ENCODE measurements at regions not wholly inside any gene's neighbourhood (a gene's known extent, or its start where the extent isn't known, plus 50 kb on each side); places are given as distances from the start of the nearest gene placed in this dataset.
"Not testable (repeated sequence)": the region's sequence is repeated elsewhere in the genome, so short reads cannot be mapped to it uniquely, and the experiment has no call there.

DNA sequence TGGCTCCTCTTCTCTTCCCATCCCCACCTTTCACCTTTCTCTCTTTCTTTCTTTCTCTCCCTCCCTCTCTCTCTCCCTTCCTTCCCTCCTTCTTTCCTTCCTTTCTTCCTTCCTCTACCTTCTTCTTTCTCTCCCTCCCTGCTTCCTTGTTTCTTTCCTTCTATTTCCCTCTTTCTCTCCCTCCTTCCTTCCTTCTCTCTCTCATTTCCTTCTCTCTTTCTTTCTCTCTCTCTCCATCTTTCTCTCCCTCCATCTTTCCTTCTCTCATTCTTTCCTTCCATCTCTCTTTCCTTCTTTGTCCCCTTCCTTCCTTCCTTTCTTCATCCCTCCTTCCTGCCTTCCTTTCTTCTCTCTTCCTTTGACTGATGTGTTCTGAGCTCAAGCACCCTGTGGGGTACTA, 1467.0 kb upstream of the DEFB115 start:
- no peaks in the 10 kb centered on the region for H3K4me1 Mint-ChIP-seq (ENCODE audit: low read depth)
- H3K36me3 Mint-ChIP-seq (ENCODE audit: low read depth): no peaks in the 10 kb centered on the region
- no peak overlapping the region for H3K27ac Mint-ChIP-seq
- H3K4me3 Mint-ChIP-seq: no peak overlapping the region
- no peaks in the 10 kb centered on the region for H3K27me3 Mint-ChIP-seq (ENCODE audit: insufficient read depth)
- DNase-seq: no peak
- TF ChIP-seq, protein P1, sequence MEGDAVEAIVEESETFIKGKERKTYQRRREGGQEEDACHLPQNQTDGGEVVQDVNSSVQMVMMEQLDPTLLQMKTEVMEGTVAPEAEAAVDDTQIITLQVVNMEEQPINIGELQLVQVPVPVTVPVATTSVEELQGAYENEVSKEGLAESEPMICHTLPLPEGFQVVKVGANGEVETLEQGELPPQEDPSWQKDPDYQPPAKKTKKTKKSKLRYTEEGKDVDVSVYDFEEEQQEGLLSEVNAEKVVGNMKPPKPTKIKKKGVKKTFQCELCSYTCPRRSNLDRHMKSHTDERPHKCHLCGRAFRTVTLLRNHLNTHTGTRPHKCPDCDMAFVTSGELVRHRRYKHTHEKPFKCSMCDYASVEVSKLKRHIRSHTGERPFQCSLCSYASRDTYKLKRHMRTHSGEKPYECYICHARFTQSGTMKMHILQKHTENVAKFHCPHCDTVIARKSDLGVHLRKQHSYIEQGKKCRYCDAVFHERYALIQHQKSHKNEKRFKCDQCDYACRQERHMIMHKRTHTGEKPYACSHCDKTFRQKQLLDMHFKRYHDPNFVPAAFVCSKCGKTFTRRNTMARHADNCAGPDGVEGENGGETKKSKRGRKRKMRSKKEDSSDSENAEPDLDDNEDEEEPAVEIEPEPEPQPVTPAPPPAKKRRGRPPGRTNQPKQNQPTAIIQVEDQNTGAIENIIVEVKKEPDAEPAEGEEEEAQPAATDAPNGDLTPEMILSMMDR (IDR thresholded peaks at IDR 0.05): no peak
- peaks cover 75% of the 10 kb centered on the region for H3K9me3 Mint-ChIP-seq

DNA sequence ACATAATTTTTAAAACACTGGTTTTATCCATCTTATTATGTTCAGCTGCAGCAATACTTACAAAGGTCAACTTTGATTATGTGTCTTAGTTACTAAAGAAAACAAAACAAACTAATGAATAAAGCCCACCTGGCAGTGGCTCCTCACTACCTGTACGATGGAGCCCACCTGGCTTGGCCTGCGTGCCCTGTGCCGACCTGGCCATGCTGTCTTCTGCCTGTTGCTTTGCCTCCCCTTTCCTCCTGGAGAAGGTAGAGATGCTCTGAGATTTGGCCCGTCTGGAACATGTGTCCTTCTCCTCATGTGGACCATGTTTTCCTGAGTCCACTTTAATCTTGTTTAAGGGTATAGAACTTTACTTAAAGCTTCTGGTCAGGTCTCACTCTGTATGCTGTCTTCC, 1426.0 kb upstream of the DEFB115 start:
- not testable (repeated sequence) for H3K27ac Mint-ChIP-seq; DNase-seq; H3K36me3 Mint-ChIP-seq (ENCODE audit: low read depth); H3K27me3 Mint-ChIP-seq (ENCODE audit: insufficient read depth); H3K4me3 Mint-ChIP-seq; H3K4me1 Mint-ChIP-seq (ENCODE audit: low read depth)
- peaks cover 56% of the 10 kb centered on the region for H3K9me3 Mint-ChIP-seq

DNA sequence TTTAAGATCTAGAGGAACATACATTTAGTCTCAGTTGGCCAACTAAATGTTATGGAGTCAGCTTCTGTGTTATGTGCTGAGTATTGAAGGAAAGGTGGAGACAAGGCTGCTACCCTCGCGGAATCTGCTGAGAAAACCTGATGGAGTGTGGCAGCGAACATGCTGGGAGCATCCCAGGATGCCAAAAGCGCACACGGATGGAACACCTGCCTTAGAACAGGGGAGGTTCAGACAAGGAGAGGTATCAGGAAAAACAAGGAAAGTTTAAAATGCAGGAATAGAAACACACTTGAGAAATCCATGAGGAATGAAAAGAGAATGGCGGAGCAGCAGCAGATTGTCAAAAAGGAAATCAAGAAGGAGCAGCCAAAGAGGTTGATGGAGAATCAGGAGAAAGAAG, 1389.5 kb upstream of the DEFB115 start:
- H3K4me3 Mint-ChIP-seq; H3K4me1 Mint-ChIP-seq (ENCODE audit: low read depth); H3K27ac Mint-ChIP-seq; DNase-seq; H3K36me3 Mint-ChIP-seq (ENCODE audit: low read depth); H3K27me3 Mint-ChIP-seq (ENCODE audit: insufficient read depth): not testable (repeated sequence)
- H3K9me3 Mint-ChIP-seq: peaks cover 59% of the 10 kb centered on the region

DNA sequence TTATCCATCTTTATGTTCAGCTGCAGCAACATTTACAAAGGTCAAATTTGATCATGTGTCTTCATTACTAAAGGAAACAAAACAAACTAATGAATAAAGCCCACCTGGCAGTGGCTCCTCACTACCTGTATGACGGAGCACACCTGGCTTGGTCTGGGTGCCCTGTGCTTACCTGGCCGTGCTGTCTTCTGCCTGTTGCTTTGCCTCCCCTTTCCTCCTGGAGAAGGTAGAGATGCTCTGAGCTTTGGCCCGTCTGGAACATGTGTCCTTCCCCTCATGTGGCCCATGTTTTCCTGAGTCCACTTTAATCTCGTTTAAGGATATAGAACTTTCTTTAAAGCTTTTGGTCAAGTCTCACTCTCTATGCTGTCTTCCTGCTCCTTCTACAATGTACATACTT, 1388.8 kb upstream of the DEFB115 start:
- H3K4me3 Mint-ChIP-seq; H3K36me3 Mint-ChIP-seq (ENCODE audit: low read depth); H3K27me3 Mint-ChIP-seq (ENCODE audit: insufficient read depth); H3K4me1 Mint-ChIP-seq (ENCODE audit: low read depth); DNase-seq; H3K27ac Mint-ChIP-seq: not testable (repeated sequence)
- peaks cover 59% of the 10 kb centered on the region for H3K9me3 Mint-ChIP-seq

DNA sequence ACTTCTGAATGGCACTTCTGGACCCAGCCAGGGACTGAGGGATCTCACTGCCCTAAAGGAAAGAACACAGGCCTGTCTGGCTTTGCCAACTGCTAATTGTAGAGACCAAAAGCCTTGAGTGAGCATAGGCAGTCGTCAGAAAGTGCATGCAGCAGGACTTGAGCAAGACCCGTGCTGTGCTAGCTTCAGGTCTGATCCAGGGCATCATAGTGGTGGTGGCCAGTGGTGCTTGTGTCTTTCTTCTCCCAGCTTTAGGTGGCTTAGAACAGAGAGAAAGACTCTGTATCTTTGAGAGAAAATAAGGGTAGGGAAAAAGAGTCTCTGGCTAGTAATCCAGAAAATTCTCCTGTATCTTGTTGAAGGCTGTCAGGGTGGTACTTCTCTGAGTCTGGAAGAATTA, 1385.6 kb upstream of the DEFB115 start:
- DNase-seq; H3K27me3 Mint-ChIP-seq (ENCODE audit: insufficient read depth); H3K4me3 Mint-ChIP-seq; H3K27ac Mint-ChIP-seq; H3K4me1 Mint-ChIP-seq (ENCODE audit: low read depth): not testable (repeated sequence)
- Mint-ChIP-seq H3K9me3 (peaks cover 54% of the 10 kb centered on the region), H3K36me3 (ENCODE audit: low read depth) (peaks cover 17% of the 10 kb centered on the region)

DNA sequence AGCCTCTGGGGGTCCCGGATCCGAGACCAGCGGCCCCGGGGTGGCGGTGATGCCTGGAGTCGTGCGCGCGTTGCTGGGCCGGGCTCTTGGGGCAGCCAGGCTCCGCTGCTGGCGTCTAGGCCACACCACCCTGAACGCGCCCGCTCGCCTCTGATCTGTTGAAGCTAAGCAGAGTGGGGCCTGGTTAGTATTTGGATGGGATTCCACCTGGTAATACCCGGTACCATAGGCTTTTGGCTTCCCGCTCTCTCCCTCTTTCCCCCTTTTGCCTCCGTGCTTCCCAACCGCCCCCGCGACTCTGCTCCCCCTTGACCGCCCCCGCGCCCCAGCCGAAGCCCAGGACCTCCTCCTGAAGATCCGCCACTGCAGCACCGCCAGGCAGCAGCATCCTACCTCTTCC, 1383.5 kb upstream of the DEFB115 start:
- Mint-ChIP-seq H3K4me1 (ENCODE audit: low read depth) (no peaks in the 10 kb centered on the region), H3K27ac (no peak overlapping the region), H3K4me3 (no peak overlapping the region), H3K36me3 (ENCODE audit: low read depth) (peaks cover 22% of the 10 kb centered on the region), H3K9me3 (peaks cover 61% of the 10 kb centered on the region), H3K27me3 (ENCODE audit: insufficient read depth) (no peaks in the 10 kb centered on the region)
- peak; percentile 19 for DNase-seq
- TF ChIP-seq, protein P1 (IDR thresholded peaks at IDR 0.05): no peak

DNA sequence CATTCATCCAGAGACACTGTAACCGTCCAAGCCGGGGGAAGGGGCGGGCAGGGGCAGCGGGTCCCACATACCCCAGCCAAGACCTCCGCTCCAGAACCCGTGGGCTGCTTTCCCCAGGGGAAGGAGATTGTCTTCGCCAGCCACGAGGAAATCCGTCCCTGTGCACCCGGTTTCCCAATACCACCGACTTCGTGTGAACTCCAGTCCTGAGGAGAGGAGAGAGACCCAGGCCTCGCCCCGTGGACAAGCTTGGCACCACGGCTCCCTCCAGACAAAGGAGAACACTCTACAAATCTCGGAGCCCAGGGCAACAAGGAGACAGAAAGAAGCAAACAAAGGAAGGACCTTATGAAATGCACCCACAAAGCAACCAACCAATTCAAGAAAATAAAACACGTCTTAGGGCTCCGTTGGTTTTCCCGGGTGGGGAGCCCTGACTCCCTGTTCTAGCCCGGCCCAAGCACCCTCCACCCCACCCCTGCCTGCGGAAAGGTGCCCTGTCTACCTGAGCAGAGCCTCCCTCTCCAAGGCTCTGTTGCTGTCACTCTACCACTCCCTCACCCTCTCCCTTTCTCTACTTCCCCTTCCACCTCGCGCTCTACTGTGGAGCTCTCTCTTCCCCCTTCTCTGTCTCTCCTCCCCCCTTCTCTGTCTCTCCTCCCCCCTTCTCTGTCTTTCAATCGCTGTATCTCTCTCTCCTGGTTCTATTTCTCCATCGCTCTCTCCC, 1382.8 kb upstream of the DEFB115 start:
- peaks cover 22% of the 10 kb centered on the region for H3K36me3 Mint-ChIP-seq (ENCODE audit: low read depth)
- TF ChIP-seq, protein P1 (IDR thresholded peaks at IDR 0.05): no peak
- no peak overlapping the region for H3K27ac Mint-ChIP-seq
- peaks cover 56% of the 10 kb centered on the region for H3K9me3 Mint-ChIP-seq
- DNase-seq: no peak
- no peaks in the 10 kb centered on the region for H3K27me3 Mint-ChIP-seq (ENCODE audit: insufficient read depth)
- no peaks in the 10 kb centered on the region for H3K4me1 Mint-ChIP-seq (ENCODE audit: low read depth)
- no peak overlapping the region for H3K4me3 Mint-ChIP-seq

DNA sequence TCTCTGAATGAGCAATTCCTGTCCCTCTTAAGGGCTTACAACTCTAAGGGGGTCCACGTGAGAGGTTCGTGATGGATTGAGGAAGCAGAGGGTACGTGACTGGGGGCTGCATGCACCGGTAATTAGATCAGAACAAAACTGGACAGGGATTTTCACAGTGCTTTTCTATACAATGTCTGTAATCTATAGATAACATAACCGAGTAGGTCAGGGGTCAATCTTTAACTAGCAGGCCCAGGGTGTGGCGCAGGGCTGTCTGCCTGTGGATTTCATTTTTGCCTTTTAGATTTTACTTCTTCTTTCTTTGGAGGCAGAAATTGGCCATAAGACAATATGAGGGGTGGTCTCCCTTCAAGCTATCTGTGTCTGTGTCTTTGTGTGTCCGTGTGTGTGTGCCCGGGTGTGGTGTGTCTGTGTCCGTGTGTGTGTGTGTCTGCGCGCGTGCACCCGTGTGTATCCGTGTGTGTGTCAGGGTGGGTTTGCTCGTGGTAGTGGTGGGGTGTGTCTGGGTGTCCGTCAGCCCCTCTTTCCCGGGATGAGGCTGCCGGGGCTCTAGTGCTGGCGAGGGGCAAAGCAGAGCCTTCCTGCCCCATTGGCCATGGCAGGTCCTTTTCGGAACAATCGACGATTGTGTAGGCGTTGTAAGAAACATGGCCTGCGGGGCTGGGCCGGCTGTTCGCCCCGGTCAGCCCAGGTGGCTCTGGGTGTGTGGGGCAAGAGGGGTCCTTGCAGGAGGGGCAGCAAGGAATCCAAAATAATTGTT, 1382.0 kb upstream of the DEFB115 start:
- not testable (repeated sequence) for DNase-seq; H3K27me3 Mint-ChIP-seq (ENCODE audit: insufficient read depth); H3K27ac Mint-ChIP-seq; H3K4me1 Mint-ChIP-seq (ENCODE audit: low read depth); H3K4me3 Mint-ChIP-seq
- Mint-ChIP-seq H3K36me3 (ENCODE audit: low read depth) (peaks cover 22% of the 10 kb centered on the region), H3K9me3 (peaks cover 52% of the 10 kb centered on the region)

DNA sequence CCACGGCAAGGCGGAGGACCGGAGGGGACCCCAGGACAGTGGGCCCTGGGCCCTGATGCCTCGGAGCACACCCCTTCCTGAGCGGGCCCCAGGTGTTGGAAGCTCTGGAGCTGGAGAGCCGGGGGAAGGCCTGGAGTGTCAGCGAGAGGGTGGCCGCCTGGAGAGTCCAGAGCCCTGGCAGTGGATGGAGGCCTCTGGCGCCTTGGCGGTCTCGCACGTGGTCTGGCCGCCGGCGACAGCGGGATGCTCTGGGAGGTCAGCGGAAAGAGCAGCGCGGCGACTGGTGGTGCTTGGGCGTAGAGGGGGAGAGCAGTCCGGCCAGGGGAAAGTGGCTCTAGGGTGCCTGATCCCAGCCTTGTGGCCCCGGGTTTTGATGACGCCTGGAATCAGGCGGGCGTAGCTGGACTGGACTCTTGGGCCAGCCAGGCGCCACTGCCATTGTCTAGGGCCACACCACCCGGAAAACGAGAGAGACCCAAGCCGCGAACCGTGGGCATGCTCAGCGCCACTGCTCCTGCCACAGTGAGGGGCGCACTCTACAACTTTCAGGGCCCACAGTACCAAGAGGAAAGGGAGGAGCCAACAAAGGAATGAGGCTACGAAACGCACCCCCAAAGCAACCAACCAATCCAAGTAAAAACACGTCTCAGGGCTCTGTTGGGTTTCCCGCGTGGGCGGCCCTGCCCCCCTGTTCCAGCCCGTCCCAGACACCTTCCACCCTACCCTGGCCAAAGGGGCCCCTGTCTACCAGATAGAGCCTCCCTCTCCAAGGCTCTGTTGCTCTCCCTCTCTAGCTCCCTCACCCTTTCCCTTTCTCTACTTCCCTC, 1381.2 kb upstream of the DEFB115 start:
- H3K4me1 Mint-ChIP-seq (ENCODE audit: low read depth); H3K27ac Mint-ChIP-seq; H3K4me3 Mint-ChIP-seq; DNase-seq; H3K27me3 Mint-ChIP-seq (ENCODE audit: insufficient read depth): not testable (repeated sequence)
- H3K36me3 Mint-ChIP-seq (ENCODE audit: low read depth): peaks cover 22% of the 10 kb centered on the region
- peaks cover 56% of the 10 kb centered on the region for H3K9me3 Mint-ChIP-seq
